NT2/D1 (cell line): ENCODE measurements at regions not wholly inside any gene's neighbourhood (a gene's known extent, or its start where the extent isn't known, plus 50 kb on each side); places are given as distances from the start of the nearest gene placed in this dataset.

Source experiments
- DNase-seq: peaks from one replicate; pipeline ENCODE4 v3.0.0-alpha.2; 2011; ENCODE audit warnings: low read depth, low spot score
- H3K27me3 ChIP-seq: 2 replicates; pipeline ENCODE4 v1.6.0; 2011; ENCODE audit warnings: mild to moderate bottlenecking; ENCODE audit not compliant: insufficient read length, insufficient read depth
- H3K36me3 ChIP-seq: 2 replicates; pipeline ENCODE4 v1.6.1; 2011; ENCODE audit warnings: mild to moderate bottlenecking, low read length, mixed read lengths; ENCODE audit not compliant: insufficient read depth, insufficient read length
- H3K4me1 ChIP-seq: 2 replicates; pipeline ENCODE4 v1.5.1; 2011; ENCODE audit not compliant: insufficient read depth, insufficient read length
- H3K4me3 ChIP-seq: 2 replicates; pipeline ENCODE4 v1.5.1; 2011; ENCODE audit warnings: low read depth; ENCODE audit not compliant: insufficient read length
- H3K9ac ChIP-seq: 2 replicates; pipeline ENCODE4 v1.6.0; 2011; ENCODE audit warnings: low read depth; ENCODE audit not compliant: insufficient read length
- H3K9me3 ChIP-seq: 2 replicates; pipeline ENCODE4 v1.5.1; 2011; ENCODE audit warnings: mild to moderate bottlenecking, low read length; ENCODE audit not compliant: insufficient read depth
- SUZ12 ChIP-seq: IDR thresholded peaks from 2 replicates; pipeline ENCODE4 v1.6.1; 2011; ENCODE audit not compliant: insufficient read length, insufficient read depth; ENCODE audit errors: extremely low read depth
- YY1 ChIP-seq: IDR thresholded peaks from 2 replicates; pipeline ENCODE4 v1.6.1; 2011; ENCODE audit not compliant: insufficient read length, insufficient read depth
- ZNF274 ChIP-seq: IDR thresholded peaks from 2 replicates; pipeline ENCODE4 v1.6.1; 2011; ENCODE audit warnings: mild to moderate bottlenecking, low read depth, low read length

DNA sequence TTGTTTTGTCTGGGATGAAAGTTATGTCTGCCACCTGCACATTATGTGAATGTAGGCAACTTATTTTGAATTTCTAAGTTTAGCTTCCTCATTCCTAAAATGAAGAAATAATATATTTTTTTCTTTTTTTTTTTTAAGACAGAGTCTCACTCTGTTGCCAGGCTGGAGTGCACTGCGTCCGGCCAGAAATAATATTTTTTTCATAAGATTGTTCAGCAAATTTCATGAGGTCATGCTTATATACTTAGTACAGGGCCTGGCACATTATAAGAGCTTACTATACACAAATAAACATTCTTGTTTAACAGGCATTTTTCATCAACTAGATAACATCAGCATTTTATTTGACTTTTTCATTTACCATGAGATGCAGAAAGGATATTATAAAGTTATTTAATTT is 368.5 kb downstream of the GABRG2 start:
- Histone ChIP-seq H3K4me1 (no peaks in the 10 kb centered on the region), H3K27me3 (no peaks in the 10 kb centered on the region), H3K4me3 (no peak overlapping the region), H3K36me3 (no peaks in the 10 kb centered on the region), H3K9me3 (no peaks in the 10 kb centered on the region), H3K9ac (no peak overlapping the region)
- DNase-seq = no peak
- no peak for TF ChIP-seq YY1
- TF ChIP-seq ZNF274 = no peak
- no peak for TF ChIP-seq SUZ12

DNA sequence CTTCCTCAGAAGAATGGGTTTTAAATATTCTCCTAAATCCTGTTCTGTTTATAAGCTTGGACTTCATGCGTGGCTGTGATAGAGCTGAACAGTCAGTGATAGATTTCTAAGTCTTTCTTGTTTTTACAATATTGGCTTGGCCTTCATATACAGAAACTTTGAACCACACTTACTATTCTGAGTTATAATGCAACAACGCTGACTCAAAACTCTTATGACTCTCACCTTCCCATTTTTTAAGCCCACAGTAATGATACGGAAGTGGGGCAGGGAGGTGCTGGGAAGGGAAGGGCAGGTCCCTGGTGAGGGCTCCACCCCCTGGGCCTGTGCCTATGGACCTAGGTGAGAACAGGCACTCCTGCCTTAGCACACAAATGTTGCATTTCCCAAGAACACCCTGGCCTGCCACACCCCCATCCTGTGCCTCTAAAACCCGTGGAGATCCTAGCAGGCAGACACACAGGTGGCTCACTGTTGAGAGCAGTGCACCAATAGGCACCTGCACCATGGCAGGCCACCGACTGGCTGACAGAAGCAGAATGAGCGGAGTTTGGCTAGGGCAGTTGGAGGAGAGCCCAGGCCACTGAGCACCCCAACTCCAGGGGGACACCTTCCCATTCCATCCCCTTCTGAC is 376.7 kb downstream of the GABRG2 start:
- H3K36me3 ChIP-seq = no peaks in the 10 kb centered on the region
- H3K4me1 ChIP-seq = no peaks in the 10 kb centered on the region
- H3K9ac ChIP-seq = no peak overlapping the region
- H3K4me3 ChIP-seq = no peak overlapping the region
- TF ChIP-seq SUZ12 (no peak), ZNF274 (no peak), YY1 (no peak)
- H3K27me3 ChIP-seq = no peaks in the 10 kb centered on the region
- no peaks in the 10 kb centered on the region for H3K9me3 ChIP-seq
- no peak for DNase-seq

DNA sequence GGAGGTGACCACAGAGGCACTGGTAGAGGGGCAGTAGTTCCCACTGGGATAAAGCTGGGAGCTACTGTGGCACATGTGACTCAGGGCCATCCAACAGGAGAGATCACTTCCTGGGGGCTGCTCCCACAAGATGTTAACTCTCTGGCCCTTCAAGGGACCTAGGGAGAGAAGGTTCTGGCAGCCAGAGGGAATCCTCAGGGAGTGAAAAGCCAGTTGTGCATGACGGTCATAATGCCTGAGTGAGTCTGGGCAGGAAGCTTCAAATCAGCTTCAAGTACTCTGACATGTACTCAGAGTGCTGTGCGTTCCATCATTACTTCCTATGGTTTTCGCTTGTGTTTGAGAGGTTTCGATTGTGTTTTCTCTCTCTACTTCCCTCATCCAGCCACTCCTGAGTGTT is 388.5 kb downstream of the GABRG2 start:
- H3K4me1 ChIP-seq = no peaks in the 10 kb centered on the region
- DNase-seq = no peak
- H3K36me3 ChIP-seq = no peaks in the 10 kb centered on the region
- no peaks in the 10 kb centered on the region for H3K27me3 ChIP-seq
- no peak overlapping the region for H3K9ac ChIP-seq
- no peaks in the 10 kb centered on the region for H3K9me3 ChIP-seq
- H3K4me3 ChIP-seq = no peak overlapping the region
- no peak for TF ChIP-seq ZNF274
- TF ChIP-seq SUZ12 = no peak
- TF ChIP-seq YY1 = no peak

DNA sequence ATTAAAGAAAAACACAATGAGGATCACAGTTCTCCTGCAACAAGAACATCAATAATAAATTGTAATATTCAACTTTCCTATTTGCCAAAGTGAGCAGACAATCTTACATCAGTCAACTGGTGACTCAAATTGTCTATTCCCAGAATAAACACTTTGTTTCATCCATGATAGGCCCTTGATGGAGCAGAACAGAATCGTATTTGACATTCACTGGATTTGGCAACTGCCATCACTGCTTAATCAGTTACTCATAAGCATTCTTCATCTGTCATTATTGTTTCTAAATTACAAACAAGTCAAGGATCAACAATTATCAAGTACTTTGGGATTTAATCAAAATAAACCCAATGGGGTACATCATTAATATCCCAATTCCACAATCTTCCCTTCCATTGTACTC is 398.4 kb downstream of the GABRG2 start:
- Histone ChIP-seq H3K36me3 (no peaks in the 10 kb centered on the region), H3K27me3 (no peaks in the 10 kb centered on the region), H3K4me1 (no peaks in the 10 kb centered on the region), H3K4me3 (no peak overlapping the region), H3K9ac (no peak overlapping the region), H3K9me3 (no peaks in the 10 kb centered on the region)
- no peak for DNase-seq
- TF ChIP-seq ZNF274 (no peak), SUZ12 (no peak), YY1 (no peak)

DNA sequence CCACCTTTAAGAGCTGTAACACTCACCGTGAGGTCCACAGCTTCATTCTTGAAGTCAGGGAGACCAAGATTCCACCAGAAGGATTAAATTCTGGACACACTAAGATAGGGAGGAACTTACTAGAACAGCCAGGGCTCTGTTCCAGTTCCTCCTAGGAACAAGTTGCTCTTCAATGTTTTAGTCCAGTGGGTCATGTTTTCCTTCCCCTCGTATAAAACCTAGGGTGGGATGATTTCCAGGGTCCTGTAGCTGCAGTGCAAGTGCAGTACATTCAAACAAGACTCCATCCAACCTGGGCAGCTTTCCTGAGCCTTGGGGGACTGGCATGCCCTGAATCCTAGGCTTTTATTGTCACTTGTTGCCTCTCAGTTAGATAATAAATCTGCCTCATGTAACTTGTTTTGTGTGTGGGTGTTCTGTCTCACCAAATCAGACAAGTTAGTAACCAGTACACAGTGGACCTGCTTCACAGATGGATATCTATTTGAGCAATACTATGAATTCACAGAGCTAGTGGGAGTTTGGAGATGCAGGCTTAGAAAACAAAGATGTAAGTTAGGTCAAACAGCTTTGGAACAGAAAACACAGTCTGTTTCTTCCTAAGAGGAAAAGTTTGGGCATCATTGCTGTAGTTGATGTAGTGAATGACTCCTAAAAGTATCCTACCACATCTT is 405.6 kb downstream of the GABRG2 start:
- DNase-seq = no peak

DNA sequence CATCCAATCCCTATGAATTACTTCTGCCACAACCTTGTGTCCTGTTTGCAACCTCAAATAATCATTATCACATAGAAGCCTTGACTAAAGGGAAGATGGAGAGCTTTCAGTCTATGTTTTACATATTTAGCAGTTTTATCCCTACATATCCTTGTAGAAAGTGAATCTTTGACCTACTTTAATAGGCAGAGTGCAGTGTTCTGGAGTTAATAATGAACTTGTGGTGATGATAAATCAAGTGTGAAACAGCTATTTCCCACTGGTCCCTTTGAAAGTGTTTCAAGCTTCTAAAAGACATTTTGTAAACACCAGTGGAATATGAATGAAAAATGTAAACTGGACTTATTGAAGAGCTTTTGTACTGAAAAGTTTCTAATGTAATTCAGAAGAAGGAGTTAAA is 406.7 kb downstream of the GABRG2 start:
- no peaks in the 10 kb centered on the region for H3K9me3 ChIP-seq
- no peak overlapping the region for H3K9ac ChIP-seq
- no peak for DNase-seq
- no peaks in the 10 kb centered on the region for H3K4me1 ChIP-seq
- no peaks in the 10 kb centered on the region for H3K36me3 ChIP-seq
- H3K4me3 ChIP-seq = no peak overlapping the region
- no peak for TF ChIP-seq YY1
- TF ChIP-seq SUZ12 = no peak
- TF ChIP-seq ZNF274 = no peak
- H3K27me3 ChIP-seq = no peaks in the 10 kb centered on the region

More for the DNA sequence above, 405.6 kb downstream of the GABRG2 start:
- Histone ChIP-seq H3K9me3 (no peaks in the 10 kb centered on the region), H3K4me3 (no peak overlapping the region), H3K27me3 (no peaks in the 10 kb centered on the region), H3K4me1 (no peaks in the 10 kb centered on the region), H3K36me3 (no peaks in the 10 kb centered on the region), H3K9ac (no peak overlapping the region)
- TF ChIP-seq SUZ12 (no peak), YY1 (no peak), ZNF274 (no peak)

DNA sequence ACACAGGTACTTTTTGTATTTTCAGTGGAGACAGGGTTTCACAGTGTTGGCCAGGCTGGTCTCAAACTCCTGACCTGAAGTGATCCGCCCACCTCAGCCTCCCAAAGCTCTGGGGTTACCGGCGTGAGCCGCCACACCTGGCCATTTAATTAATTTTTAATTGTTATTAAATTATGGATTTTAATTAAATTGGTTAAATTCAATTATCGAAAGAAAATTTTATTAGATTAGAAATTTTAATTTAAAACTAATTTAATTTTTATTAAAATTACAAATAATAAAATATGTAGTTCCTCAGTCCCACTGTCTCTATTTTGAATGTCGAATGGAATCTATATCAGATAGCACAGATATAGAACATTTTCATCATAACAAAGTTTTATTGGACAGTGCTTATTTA is 416.5 kb downstream of the GABRG2 start:
- Histone ChIP-seq H3K27me3 (no peaks in the 10 kb centered on the region), H3K36me3 (no peaks in the 10 kb centered on the region), H3K4me1 (no peaks in the 10 kb centered on the region), H3K9ac (no peak overlapping the region), H3K4me3 (no peak overlapping the region), H3K9me3 (no peaks in the 10 kb centered on the region)
- DNase-seq = no peak
- TF ChIP-seq ZNF274 (no peak), SUZ12 (no peak), YY1 (no peak)
